CMK (cell line): ENCODE measurements at regions not wholly inside any gene's neighbourhood (a gene's known extent, or its start where the extent isn't known, plus 50 kb on each side); places are given as distances from the start of the nearest gene placed in this dataset.

Experiments used
- DNase-seq: peaks from one replicate; pipeline ENCODE4 v3.0.0-alpha.2; 2010; ENCODE audit warnings: low read depth

DNA sequence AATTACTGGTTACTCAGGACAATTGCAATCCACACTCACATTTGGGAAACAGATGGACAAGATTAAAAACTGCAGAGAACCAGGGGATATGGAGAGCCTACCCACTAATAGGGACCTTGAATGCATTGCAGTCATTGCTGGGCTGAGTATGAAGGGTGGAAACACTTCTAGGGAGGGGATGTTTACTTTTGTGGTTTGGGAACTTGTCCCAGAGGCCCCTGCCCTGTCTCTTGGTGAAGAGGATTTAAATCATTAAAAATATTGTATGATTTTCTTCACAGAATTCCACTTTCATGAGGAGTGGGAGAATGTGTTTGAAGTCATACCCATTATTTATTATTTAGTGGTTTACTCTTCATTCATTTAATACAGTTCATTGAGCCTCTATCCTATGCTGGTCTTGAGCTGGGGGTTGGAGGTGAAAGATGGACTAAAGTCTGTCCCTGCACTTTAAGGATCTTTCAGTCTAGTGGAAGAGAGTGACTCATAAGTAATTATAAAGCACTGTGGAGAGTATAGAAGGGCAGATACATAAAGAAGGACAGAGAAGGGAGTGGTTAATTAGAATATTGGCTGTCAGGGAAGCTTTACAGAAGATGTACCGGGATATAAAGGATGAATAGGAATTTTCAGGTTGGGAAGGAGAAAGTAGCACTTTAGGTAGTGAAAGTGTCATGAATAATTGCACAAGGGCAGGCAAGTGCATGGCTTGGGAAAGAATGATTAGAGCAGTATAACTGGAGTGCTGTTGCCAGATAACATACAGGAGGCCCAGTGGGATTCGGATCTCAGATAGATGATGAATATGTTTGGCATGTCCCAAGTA lies 313.4 kb downstream of the LPIN1 start:
- DNase-seq, result no peak

DNA sequence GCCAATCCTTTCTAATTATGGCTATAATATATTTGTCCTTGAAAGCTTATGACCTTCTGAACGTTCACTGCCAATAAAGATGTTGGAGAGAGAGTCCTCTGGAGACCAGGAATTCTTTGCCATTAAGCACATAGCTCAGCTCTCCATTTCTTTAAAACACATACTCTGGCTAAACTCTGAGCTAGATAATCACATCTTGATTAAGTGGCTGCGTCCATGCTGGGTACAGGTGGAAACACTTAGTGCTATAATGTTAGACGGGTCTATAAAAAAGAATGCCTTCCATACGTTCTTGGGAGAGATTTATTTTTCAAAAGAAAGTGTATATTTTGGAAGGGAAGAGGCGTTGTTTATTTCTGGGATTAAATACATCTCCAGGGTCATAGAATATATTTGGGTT lies 314.5 kb downstream of the LPIN1 start:
- DNase-seq, result no peak

DNA sequence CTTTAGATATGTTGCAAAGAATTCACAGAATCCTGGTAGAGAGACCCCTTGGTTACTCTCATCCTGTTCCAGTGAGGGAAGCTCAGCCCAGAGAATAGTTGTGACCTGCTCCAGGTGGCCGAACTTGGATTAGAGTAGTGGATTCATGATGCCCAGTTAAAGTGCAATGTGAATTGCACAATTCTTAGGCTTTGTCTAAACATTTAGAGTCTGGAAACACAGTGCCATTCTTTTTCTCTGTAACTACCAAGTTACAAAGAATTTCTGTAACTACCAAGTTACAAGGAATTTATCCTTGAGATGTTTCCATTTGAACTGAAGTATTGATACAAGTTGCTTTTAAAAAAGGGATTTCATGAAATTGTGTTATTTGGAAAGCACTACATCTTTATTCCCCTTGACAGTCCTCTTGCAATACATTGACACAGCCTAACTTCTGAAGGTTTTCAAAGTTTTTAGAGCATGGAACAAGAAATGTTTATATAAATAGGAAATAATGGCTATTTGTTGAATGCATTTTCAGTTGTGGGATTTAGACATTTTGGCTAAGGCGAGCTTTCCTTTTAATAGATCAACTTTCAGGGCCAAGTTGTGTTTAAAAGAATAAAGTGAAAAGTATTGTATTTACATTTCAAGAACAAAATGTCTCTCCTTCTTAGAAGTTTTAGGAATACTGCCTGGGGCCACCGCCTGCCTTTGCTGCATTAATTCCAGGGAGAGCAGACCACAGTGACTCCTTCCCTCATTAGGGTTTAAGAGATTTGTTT lies 315.0 kb downstream of the LPIN1 start:
- DNase-seq, result no peak

DNA sequence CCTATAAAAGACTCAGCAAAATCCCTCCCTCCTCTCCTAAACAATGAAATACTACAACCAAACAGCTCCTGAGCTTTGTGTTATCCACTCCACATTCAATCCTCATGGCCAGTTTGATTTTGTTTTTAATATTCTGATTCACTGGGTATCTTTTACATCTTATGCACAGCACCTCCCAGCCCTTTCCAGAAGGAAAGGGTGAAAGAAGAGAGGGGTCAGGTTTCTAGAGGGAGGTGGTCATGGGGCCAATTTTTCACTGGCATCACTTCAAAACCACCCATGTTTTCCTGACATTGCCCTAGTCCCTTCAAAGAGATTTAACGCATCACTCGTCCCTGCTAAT lies 315.6 kb downstream of the LPIN1 start:
- DNase-seq, result no peak

DNA sequence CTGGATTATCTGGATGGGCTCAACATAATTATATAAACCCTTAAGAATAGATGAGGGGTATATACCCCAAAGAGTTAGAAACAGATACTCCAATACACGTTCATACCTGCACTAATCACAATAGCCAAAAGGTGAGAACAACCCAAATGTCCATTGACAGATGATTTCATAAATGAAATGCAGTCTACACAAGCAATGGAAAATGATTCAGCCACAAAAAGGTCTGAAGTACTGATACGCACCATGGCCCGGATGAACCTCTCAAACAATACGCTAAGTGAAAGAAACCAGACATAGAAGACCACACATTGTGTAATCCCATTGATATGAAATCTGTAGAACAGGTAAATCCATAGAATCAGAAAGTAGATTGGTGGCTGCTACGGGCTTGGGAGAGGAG lies 316.8 kb downstream of the LPIN1 start:
- DNase-seq, result no peak

DNA sequence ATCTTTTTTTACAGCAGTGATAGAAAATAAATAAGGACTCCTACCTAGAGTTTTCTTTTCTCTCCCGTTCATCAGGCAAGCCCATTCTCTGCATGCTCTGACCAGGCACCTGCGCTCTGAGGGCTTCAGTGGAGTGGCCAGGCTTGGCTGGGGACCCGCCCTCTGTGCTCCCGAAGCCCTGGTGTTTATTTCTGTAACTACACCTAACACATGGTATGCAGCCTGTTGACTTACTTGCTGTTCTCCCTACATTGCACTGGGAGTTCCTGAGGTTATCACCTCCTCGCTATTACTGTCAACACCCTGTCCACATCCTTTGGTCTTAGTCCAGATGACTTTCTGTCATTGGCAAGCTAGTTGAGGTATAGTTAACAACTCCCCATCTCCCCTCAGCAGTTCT lies 317.7 kb downstream of the LPIN1 start:
- no peak for DNase-seq

DNA sequence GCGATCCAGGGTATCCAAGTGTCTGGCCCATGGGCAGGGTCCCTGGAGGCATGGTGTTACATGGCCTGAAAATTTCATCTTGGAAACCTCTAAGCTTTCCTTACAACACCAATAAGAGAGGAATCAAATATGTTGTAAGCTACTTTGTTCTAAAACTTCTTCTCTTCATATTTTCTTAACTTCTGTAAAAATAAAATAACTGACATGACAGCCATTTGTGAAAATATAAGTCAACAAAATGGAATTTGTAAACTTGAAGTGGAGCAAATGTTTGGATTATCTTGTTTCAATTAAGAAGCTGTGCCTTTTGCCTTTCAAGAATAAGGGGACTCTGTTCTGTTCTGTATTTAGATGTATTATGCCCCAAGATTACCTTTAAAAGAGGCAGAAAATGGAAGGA lies 319.7 kb downstream of the LPIN1 start:
- DNase-seq, result no peak

DNA sequence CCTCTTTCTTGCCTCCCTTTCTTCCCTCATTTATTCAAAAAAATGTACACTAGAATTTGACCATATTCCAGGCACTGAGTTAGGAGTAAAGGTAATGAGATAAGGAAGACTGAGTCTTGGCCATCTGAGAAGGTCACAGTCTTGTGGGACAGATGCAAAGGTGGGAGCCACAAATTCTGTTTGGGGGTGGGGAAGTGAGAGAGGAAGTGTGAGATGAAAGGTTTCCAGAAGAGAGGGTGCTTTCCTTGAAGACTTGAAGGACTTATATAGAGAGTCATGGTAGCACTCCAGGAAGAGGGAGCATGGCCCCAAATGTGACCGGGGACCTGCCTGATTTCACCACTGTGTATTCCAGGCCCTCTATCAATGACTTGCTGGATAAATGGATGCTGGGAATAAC lies 320.6 kb downstream of the LPIN1 start:
- no peak for DNase-seq

DNA sequence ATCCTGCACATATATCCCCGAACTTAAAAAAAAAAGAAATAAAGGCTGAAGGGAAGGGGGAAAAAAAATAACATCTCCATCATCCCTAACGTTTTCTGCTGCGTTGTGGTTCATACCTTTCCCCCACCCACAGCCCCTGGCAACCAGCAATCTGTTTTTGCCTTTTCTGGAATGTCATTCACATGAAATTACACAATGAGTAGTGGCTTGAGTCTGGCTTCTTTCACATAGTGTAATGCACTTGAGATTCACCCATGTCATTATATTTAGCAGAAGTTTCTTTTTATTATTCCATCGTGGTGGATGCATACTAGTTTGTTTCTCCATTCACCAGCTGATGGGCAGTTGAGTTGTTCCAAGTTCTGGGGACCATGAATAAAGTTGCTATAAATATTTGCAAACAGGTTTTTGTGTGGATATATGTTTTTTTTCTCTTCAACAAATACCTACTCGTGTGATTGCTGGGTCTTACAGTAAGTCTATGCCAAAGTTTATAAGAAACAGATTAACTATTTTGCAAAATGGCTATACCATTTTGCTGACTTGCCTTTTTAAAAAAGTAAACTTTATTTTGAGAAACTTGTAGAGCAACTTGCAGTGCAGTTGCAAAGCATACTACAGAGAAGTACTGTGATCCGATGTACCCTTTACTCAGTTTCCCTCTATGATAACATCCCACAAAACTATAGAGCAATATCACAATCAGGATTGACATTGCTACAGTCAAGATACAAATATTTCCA lies 322.5 kb downstream of the LPIN1 start:
- no peak for DNase-seq

DNA sequence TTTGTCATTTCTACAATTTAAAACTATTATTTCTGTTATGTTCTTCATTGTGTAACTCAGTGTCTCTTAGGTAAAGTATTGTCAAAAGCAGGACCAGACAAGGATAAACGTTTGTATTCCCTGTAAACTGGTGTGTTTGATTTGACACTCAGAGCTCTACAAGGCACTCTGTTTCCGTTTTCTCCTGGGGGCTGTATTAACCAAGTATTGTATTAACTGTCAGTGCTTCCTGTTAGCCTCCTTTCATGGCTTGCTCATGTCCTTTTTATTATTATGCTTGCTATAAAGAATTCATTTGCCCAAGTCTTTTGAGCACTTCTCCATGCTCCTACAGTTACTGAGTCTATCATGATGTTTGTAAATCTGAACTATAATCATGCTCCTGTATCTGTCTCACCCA lies 323.7 kb downstream of the LPIN1 start:
- DNase-seq, result no peak

DNA sequence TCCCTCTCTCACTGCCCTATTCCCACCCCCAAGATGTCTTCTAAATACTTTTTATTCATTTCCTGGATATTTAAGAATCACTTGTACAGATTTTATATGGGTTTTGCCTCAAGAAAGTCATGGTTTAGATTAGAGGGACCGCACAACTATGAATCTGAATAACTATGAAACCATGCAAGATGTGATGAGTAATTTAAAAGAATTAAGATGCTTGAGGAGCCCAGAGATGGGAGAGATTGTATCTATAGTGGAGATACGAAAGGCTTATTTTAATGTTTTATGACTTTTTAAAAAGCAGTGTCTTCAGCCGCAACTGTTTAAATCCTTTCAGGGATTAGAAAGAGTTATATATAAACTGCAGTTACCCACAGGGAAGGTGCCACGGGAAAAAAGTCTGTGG lies 324.1 kb downstream of the LPIN1 start:
- no peak for DNase-seq

DNA sequence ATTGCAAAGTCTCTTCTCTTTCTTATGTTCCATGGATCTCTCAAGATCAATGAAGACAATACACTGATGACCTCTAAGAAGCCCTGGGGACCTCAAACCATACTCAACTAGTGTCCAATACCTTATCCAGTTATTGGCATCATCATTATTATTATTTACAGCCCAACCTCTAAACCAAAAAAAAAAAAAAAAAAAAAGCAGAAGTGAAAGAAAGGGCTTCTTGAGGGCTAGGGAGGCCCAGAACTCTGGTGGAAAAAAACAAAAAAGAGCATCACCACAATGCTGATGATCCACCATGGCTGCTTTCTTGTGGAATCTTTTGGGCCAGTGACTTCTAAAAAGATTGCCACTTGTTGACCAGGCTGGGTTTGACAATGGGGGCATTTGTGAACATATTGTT lies 324.9 kb downstream of the LPIN1 start:
- no peak for DNase-seq

DNA sequence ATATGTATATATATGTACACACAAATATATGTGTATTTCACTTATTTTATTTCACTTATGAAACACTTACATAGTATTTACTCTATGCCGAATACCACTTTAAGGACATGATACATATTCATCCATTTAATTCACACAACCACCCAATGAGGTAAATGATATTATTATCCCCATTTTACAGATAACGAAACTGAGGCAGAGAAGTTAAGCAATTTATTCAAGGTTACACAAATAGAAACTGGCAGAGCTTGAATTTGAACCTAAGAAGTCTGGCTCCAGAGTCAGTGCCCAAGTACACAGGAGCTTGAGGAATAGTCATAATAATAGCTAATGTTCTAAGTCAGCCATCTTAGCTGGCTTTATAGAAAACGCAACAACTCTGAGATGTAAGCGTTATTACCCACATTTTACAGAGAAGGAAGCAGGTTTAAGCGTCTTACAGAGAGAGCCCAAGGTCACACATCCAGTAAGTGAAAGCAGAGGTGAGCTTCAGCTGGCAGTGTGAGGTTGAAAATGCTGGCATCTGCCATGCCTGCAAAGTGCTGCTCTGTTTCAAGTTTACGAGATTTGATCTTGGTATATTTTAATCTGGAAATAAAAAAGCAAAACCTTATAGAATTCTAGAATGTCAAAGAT lies 326.9 kb downstream of the LPIN1 start:
- DNase-seq, result no peak

DNA sequence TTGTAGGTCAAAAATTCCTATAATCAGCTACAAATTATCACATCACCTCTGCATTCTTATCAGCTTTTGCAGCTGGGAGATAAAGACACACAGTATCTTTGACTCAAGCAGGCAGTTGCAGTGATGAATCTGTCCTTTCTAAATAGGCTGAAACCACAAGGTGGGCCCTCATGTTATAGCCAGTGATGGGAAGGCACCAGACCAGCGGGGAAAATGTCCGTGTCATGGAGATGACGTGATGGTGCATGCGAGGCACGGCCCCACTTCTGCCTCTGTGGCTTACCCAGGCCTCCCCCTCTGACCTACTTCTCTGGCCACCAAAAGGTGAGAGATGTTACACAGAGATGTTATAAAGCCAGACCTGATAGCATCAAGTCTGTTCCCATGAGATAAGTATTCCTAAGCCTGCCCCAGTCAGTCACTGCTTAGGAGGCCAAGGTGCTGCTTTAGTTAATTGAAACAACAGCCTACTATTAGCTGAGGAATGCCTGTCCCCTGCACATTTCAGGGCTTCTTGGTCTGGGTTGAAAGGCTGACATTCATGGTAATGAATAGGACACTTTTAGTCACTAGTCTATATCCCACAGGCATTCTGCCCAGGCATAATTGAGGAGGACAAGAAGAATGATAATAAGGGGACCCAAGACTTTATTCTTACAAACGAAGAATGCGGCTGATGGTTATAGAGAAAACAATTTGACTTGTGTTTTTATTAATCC lies 327.9 kb downstream of the LPIN1 start:
- peak; percentile 81 for DNase-seq

DNA sequence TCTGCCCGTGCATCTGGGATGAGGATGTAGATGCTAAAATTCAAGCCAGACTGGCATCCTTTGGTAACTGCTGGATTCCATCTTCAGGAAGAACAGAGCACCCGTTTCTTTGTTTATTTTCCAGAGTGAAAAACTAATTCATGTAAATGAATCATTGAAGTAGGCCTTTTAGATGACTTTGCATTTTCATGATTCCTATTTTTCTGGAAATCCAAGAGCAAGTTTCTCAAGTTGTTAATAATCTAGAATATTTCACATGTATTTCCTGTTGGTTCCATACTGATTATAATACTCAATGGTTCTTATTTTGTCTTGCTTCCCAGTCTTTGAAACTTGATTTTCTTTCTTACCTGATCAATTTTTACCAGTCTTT lies 328.4 kb downstream of the LPIN1 start:
- no peak for DNase-seq

DNA sequence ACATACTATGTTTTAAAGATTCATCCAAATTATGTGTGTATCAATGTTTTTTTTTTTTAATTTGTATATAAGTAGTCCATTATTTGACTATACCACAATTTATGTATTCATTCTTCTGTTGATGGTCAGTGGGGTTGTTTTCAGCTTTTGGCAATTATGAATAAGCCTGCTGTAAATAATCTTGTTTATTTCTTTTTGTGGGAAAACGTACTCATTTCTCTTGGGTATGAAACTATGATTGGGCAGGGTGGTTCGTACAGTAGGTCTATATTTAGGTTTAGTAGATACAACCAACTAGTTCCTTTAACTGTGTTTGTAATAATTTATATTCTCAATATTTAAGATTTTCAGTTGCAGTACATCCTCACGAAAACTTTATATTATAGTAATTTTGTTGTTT lies 329.2 kb downstream of the LPIN1 start:
- DNase-seq, result no peak

DNA sequence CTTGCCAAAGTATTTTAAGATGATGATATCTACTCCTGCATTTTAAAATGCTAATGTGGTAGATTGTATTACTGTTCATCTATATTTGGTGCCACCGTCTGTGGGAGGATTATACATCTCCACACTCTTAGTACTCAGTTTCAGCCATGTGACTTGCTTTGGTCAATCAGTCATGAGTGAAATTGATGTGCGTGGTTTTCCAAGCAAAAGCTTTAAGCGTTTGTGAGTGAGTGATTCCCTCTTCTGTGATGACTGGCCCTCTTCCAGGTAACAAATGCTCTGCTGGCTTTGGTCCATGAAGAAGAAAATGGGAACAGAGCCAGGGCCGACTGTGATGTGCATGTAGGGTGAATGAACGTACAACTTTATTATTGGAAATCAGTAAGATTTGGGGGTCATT lies 330.4 kb downstream of the LPIN1 start:
- DNase-seq, result no peak

DNA sequence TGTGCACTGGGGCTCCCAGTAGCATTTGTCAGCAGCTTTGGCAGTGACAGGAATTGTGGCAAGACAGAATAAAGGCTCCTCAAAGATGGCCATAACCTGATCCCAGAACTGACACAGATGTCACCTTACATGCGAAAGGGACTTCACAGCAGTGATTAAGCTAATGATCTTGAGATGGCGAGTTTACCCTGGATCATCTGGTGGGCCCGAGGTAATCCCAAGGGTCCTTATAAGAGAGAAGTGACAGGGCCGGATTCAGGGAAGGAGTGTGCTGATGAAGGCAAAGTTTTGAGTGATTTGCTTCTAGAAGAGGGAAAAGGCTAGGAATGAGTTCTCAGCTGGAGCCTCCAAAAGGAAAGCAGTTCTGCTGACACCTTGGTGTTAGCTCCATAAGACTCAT lies 333.9 kb downstream of the LPIN1 start:
- DNase-seq, result no peak

DNA sequence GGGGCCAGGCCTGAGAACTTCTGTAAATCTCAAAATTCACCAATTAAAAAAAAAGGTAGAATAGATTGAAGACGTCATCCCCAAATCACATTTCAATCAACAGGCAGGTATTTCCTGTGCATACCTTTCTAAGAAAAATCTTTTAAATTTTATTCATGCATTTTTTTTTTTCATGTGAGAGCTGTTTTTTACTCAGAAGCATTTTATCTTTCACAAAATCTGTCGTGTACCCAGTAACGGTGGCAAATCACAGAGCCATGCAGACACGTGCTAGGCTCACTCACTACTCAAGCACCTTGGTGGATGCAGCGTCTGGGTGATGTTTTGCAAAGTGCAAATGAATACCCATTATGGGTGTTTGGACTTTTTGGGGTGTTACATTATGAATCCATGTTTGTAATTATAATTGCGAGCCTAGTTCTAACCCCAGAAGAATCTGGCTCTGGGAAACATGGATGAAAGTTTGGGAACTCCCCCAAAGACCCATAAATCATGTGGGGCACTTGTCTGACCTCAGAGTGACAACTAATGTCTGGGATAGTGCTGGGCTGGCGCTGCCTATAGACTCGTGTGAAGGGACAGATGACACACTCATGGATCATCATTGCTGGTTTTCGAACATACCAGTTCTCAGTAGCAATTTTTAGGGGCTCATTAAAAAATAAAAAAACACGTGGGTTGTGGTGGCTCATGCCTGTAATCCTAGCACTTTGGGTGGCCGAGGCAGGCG lies 335.2 kb downstream of the LPIN1 start:
- no peak for DNase-seq

DNA sequence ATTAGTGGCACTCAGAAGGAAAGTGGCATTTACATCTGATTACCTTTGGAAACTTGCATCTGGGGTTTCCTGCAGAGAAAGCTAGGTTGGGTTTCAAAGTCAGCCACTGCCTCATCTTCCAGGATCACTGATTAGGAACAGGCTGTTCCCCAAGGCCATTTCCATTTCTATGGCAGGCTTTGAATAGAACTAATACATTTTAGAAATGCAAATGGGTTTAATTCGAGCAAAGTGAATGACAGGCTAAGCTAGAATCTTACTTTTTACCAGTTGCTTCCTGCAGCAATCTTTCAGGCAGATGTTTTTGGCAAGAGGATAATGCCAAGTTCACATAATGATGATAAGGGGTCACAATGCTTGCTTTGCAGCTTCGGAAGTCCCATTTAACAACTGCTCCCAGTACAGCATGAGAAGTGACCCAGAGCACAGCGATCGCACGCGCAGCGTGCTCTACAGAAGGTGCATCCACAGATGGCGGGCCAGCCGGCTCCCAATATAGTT lies 336.7 kb downstream of the LPIN1 start:
- DNase-seq, result no peak
